Skin epidermis (tissue), 12 donors: ENCODE measurements at regions not wholly inside any gene's neighbourhood (a gene's known extent, or its start where the extent isn't known, plus 50 kb on each side); places are given as distances from the start of the nearest gene placed in this dataset.
"Not testable (repeated sequence)": the region's sequence is repeated elsewhere in the genome, so short reads cannot be mapped to it uniquely, and the experiment has no call there.

Source experiments
- H3K27ac ChIP-seq, 21 experiments: fragments of 200-600 bp; sonication (generic) in 11 of 21; one replicate each; pipeline ENCODE4 v1.5.0; 2020; ENCODE audit warnings: mild to moderate bottlenecking in 3 of 21, inconsistent platforms in 2 of 21, moderate library complexity in 2 of 21
- H3K4me3 ChIP-seq, 7 experiments: fragments of 200-600 bp; sonication (generic) in 2 of 7; one replicate each; pipeline ENCODE4 v1.5.0; 2020; ENCODE audit warnings: inconsistent platforms in 2 of 7, mild to moderate bottlenecking in 2 of 7, moderate library complexity in 1 of 7

GRCh38 chr4:34974313-34974680 lies 1270.0 kb downstream of the ARAP2 start:
- Histone ChIP-seq H3K4me3 (no peak overlapping the region), H3K27ac (no peak overlapping the region)

DNA sequence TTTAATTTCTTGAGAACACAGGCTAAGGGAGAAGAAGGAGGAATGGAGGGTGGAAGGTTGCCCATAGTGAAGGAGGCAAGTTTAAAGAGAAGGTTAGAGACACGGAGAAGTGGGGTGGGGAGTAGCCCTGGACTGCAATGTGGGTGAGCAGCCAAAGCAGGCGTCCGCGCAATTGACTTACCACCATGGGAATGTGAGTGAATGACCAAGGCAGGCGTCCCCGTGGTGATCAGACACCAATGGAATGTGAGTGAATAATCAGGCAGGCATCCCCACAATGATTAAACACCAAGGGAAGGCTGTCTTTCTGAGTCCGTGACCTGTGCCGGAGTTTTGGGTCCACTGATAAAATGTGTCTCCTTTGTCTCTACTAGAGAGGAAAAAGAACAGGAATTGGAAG lies 1223.1 kb downstream of the ARAP2 start:
- not testable (repeated sequence) for H3K27ac ChIP-seq, H3K4me3 ChIP-seq

GRCh38 chr4:35025152-35025834 lies 1219.0 kb downstream of the ARAP2 start:
- Histone ChIP-seq H3K27ac (no peak overlapping the region), H3K4me3 (no peak overlapping the region)

DNA sequence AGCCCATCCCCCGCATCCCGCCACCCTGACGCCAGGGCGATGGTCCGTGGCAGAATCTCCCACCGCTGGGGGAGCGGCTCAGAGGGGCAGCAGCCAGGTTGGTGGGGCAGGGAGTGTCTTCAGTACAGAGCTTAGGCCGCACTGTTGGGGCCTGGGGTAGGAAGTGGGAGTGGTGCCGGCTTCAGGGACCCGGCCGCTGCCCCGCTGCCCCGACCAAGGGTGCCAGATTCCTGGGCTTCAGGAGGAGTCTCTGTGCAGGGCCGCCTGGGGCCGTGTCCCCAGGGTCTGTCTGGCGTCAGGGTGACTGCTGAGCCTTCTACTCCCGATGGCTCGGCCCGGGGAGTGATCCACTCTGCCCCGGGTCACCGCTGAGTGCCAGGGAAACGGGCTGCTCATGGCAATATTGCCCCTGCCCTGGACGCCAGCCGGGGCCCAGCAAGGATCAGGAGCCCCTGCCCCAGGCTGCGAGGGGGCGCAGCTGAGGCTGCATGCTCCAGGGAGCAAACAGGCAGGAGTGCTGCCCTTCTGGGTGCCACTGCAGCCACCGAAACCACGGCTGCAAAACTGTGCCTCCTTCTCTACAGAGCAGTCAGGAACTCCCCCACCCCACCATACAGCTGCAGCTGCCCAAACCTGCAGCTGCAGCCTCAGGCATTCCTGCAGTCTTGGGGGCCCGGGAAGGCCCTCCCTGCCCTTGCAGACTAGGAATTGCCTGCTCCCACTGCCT lies 1206.1 kb downstream of the ARAP2 start:
- Histone ChIP-seq H3K27ac (no peak overlapping the region), H3K4me3 (no peak overlapping the region)

GRCh38 chr4:35038845-35039244 lies 1205.5 kb downstream of the ARAP2 start:
- Histone ChIP-seq H3K4me3 (no peak overlapping the region), H3K27ac (no peak overlapping the region)

DNA sequence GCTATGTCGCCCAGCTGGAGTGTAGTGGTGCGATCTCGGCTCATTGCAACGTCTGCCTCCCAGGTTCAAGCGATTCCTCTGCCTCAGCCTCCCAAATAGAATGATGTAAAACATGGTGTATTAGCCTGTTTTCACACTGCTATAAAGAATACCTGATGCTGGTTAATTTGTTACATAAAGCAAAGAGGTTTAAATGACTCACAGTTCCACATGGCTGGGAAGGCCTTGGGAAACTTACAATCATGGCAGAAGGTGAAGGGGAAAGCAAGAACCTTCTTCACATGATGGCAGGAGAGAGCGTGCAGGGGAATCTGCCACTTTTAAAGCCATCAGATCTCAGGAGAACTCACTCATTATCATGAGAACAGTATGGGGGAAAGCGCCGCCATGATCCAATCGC lies 1191.8 kb downstream of the ARAP2 start:
- no peak overlapping the region for H3K4me3 ChIP-seq
- H3K27ac ChIP-seq, result no peak overlapping the region

GRCh38 chr4:35063031-35063570 lies 1181.2 kb downstream of the ARAP2 start:
- H3K4me3 ChIP-seq, result no peak overlapping the region
- no peak overlapping the region for H3K27ac ChIP-seq

DNA sequence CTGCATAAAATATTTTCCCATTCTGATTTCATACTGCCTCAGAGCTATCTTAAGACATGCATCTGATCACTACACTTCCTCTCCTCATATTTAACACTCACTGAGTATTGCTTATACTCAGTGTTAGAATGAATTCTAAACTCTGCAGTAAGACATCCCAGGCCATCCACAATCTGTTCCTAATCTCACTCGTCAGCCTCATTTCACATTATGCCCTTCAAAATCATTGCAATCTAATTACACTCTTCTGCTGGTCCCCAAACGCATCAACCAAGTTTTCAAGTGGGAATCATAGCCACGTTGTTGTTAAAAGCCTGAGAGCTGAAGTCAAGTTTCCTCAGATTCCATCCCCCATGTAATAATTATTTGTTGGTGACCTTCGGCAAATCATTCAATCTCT lies 1177.9 kb downstream of the ARAP2 start:
- Histone ChIP-seq H3K27ac (no peak overlapping the region), H3K4me3 (no peak overlapping the region)

- no peak overlapping the region for H3K27ac ChIP-seq
Observed at GRCh38 chr4:35080799-35081198, 1163.5 kb downstream of the ARAP2 start.

GRCh38 chr4:35087218-35087617 lies 1157.1 kb downstream of the ARAP2 start:
- H3K27ac ChIP-seq, result no peak overlapping the region
- H3K4me3 ChIP-seq, result no peak overlapping the region

More at GRCh38 chr4:35080799-35081198, 1163.5 kb downstream of the ARAP2 start:
- no peak overlapping the region for H3K4me3 ChIP-seq

GRCh38 chr4:35100932-35101331 lies 1143.4 kb downstream of the ARAP2 start:
- Histone ChIP-seq H3K27ac (no peak overlapping the region), H3K4me3 (no peak overlapping the region)

- Histone ChIP-seq H3K4me3 (no peak overlapping the region), H3K27ac (no peak overlapping the region)
Observed at GRCh38 chr4:35102066-35102465, 1142.2 kb downstream of the ARAP2 start.

DNA sequence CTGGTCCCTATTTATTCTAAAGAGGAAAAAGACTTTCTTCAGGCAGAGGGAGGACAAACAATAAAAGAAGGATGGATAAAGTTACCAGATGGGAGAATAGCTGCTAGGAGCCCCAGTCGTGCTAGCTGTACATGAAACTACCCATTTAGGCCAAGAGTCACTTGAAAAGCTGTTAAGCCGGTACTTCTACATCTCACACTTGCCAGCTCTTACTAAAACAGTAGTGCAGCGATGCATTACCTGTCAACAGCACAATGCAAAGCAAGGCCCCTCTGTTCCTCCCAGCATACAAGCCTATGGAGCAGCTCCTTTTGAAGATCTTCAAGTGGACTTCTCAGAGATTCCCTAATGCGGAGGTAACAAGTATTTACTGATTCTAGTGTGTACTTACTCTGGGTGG lies 1138.8 kb downstream of the ARAP2 start:
- Histone ChIP-seq H3K4me3 (peak overlapping the region in 1 of 7 experiments; percentile 15), H3K27ac (no peak overlapping the region)

GRCh38 chr4:35106091-35106734 lies 1138.1 kb downstream of the ARAP2 start:
- no peak overlapping the region for H3K27ac ChIP-seq
- H3K4me3 ChIP-seq, result peak overlapping the region in 1 of 7 experiments; percentile 15

- H3K4me3 ChIP-seq, result no peak overlapping the region
- no peak overlapping the region for H3K27ac ChIP-seq
Observed at GRCh38 chr4:35124106-35124505, 1120.2 kb downstream of the ARAP2 start.

GRCh38 chr4:35125995-35126712 lies 1118.2 kb downstream of the ARAP2 start:
- H3K4me3 ChIP-seq, result no peak overlapping the region
- H3K27ac ChIP-seq, result no peak overlapping the region

DNA sequence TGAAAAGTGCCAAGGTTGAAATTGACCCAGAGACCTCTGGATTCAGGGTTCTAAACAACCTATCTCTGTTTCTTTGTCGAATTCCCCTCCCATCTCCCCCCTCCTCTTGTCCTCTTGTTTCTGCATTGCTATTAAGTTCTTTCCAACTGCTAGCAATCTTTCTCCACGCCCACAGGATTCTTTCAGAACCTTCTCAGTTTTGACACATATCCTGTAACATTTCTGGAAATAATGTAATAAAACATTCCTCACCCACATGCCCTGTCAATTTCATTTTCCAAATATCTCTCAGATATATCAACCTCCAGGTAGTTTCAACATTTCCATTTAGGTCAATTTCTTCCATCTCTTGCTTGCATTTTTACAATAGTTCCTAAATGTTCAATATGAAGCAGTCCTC lies 1105.9 kb downstream of the ARAP2 start:
- H3K4me3 ChIP-seq, result no peak overlapping the region
- H3K27ac ChIP-seq, result no peak overlapping the region

DNA sequence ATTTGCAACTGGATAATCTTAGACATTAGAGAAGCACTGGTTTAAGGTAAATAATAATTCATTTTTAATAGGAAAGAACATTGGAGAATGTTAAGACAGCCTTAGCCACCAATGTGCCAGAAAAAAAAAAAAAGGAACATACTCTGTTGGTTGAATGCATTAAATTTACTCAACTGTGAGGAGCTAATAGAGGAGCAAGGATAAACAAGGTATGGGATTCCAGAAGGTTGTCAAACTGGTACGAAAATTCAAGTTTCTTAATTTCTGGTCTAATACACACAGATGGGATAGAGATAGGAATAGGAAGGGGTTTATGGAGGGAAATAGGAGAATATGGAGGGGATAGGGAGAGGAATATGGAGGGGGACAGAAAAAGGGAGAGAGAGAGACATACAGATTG lies 1096.6 kb downstream of the ARAP2 start:
- Histone ChIP-seq H3K27ac (no peak overlapping the region), H3K4me3 (no peak overlapping the region)

GRCh38 chr4:35151816-35152572 lies 1092.3 kb downstream of the ARAP2 start:
- H3K27ac ChIP-seq, result no peak overlapping the region
- H3K4me3 ChIP-seq, result no peak overlapping the region
